Endothelial cell of umbilical vein (primary cell): ENCODE measurements at regions not wholly inside any gene's neighbourhood (a gene's known extent, or its start where the extent isn't known, plus 50 kb on each side); places are given as distances from the start of the nearest gene placed in this dataset.
A peak's percentile ranks its signal among the peaks of the same experiment; 100 is the strongest.

ENCODE experiments used
- BruUV-seq: library from RNA; stranded (reverse); fragments of 400-500 nt; replicated peaks from 2 replicates; lab custom pipeline; 2021; lab: Mats Ljungman, UMichigan
- CTCF ChIA-PET: fragments of 300-600, 350-600 bp; sonication (Branson Sonifier 250); formaldehyde crosslinking; loops from one replicate; lab custom pipeline; 2021; ENCODE audit warnings: antibody characterized with exemption, inconsistent platforms; lab: Charles Lee
- POLR2A ChIA-PET: fragments of 300-600, 350-600 bp; sonication (Branson Sonifier 250); formaldehyde crosslinking; loops from one replicate; lab custom pipeline; 2021; ENCODE audit warnings: antibody characterized with exemption, inconsistent platforms; lab: Charles Lee
- DNase-seq: peaks from one replicate; pipeline ENCODE4 v3.0.0-alpha.2; 2011; ENCODE audit warnings: low read depth, low spot score
- FAIRE-seq: peaks from 2 replicates; lab custom pipeline; 2011; peaks lifted over from hg19 to GRCh38; lab: Jason Lieb, UNC
- H2AFZ ChIP-seq: 2 replicates; pipeline ENCODE4 v1.6.0; 2012; ENCODE audit warnings: low read depth, low read length, control low read depth, inconsistent platforms
- H3K27ac ChIP-seq: 2 replicates; pipeline ENCODE4 v1.5.1; 2011; ENCODE audit warnings: low read depth, mild to moderate bottlenecking, control low read depth, low read length, moderate library complexity; ENCODE audit not compliant: insufficient read depth
- H3K27me3 ChIP-seq, 2 experiments: 2 replicates each; pipeline versions ENCODE4 v1.6.0 to v1.6.1; 2011; ENCODE audit warnings: low read length in 2 of 2, mixed read lengths in 1 of 2; ENCODE audit not compliant: control insufficient read depth in 2 of 2, insufficient read depth in 2 of 2
- H3K36me3 ChIP-seq, 2 experiments: 2 replicates in 1 of 2; 3 replicates in 1 of 2; pipeline ENCODE4 v1.5.1; 2011; ENCODE audit warnings: low read length in 2 of 2, mild to moderate bottlenecking in 1 of 2, moderate library complexity in 1 of 2; ENCODE audit not compliant: control insufficient read depth in 2 of 2, insufficient read depth in 2 of 2; ENCODE audit errors: extremely low read depth in 1 of 2
- H3K4me1 ChIP-seq: 3 replicates; pipeline ENCODE4 v1.5.1; 2011; ENCODE audit warnings: mild to moderate bottlenecking, low read length; ENCODE audit not compliant: control insufficient read depth, insufficient read depth; ENCODE audit errors: extremely low read depth
- H3K4me2 ChIP-seq: 2 replicates; pipeline ENCODE4 v1.6.1; 2011; ENCODE audit warnings: low read length, control low read depth, mixed read lengths; ENCODE audit not compliant: insufficient read depth
- H3K4me3 ChIP-seq, 3 experiments: fragments of 200-600 bp in 1 of 3; sonication (generic), shearing (Covaris generic) in 1 of 3; replicated peaks in 1 of 3; 2 replicates each; pipeline ENCODE4 v1.5.1; 2011 to 2016; ENCODE audit warnings: control low read depth in 3 of 3, low read length in 3 of 3, mild to moderate bottlenecking in 2 of 3, inconsistent platforms in 1 of 3, low read depth in 1 of 3, moderate library complexity in 1 of 3; ENCODE audit not compliant: insufficient read depth in 1 of 3
- H3K79me2 ChIP-seq: 2 replicates; pipeline ENCODE4 v1.6.0; 2012; ENCODE audit warnings: low read length, inconsistent platforms; ENCODE audit not compliant: control insufficient read depth, insufficient read depth
- H3K9ac ChIP-seq: replicated peaks from 2 replicates; pipeline ENCODE3; 2011; ENCODE audit warnings: low read length, control low read depth; ENCODE audit not compliant: insufficient read depth; ENCODE audit errors: extremely low read depth
- H3K9me1 ChIP-seq: replicated peaks from 3 replicates; pipeline ENCODE4 v1.6.0; 2011; ENCODE audit warnings: mild to moderate bottlenecking, low read length; ENCODE audit not compliant: control insufficient read depth, insufficient read depth; ENCODE audit errors: extremely low read depth
- H3K9me3 ChIP-seq: replicated peaks from 2 replicates; pipeline ENCODE4 v1.5.1; 2012; ENCODE audit warnings: low read length, inconsistent platforms; ENCODE audit not compliant: control insufficient read depth, insufficient read depth
- H4K20me1 ChIP-seq: replicated peaks from 2 replicates; pipeline ENCODE3; 2011; ENCODE audit warnings: mild to moderate bottlenecking, low read length; ENCODE audit not compliant: control insufficient read depth, insufficient read depth; ENCODE audit errors: extremely low read depth
- CTCF ChIP-seq, 2 donors: IDR thresholded peaks; 1 replicate in 1 of 2; 2 replicates in 1 of 2; pipeline ENCODE4 v1.5.1; 2011; ENCODE audit warnings: low read length in 2 of 2, mild to moderate bottlenecking in 2 of 2, moderate library complexity in 2 of 2, control low read depth in 1 of 2, inconsistent platforms in 1 of 2, low read depth in 1 of 2; ENCODE audit not compliant: insufficient read depth in 1 of 2; ENCODE audit errors: extremely low read depth in 1 of 2
- EZH2 ChIP-seq: IDR thresholded peaks from 2 replicates; pipeline ENCODE4 v1.6.1; 2012; ENCODE audit warnings: borderline replicate concordance, low read depth, mild to moderate bottlenecking, moderate library complexity, low read length, inconsistent platforms; ENCODE audit not compliant: severe bottlenecking
- FOS ChIP-seq: IDR thresholded peaks from 2 replicates; pipeline ENCODE4 v1.6.1; 2011; ENCODE audit warnings: mild to moderate bottlenecking, low read length, moderate library complexity, borderline replicate concordance; ENCODE audit not compliant: insufficient read depth
- GATA2 ChIP-seq: IDR thresholded peaks from 2 replicates; pipeline ENCODE4 v1.7.0; 2011; ENCODE audit warnings: low read depth, mild to moderate bottlenecking, moderate library complexity, mixed read lengths, low read length; ENCODE audit not compliant: insufficient read length, insufficient read depth
- JUN ChIP-seq: IDR thresholded peaks from 2 replicates; pipeline ENCODE4 v1.6.1; 2011; ENCODE audit warnings: borderline replicate concordance, low read depth; ENCODE audit not compliant: insufficient read length, insufficient read depth
- MAX ChIP-seq: IDR thresholded peaks from 2 replicates; pipeline ENCODE4 v1.6.1; 2011; ENCODE audit not compliant: insufficient read depth, insufficient read length
- MYC ChIP-seq: IDR thresholded peaks from one replicate; pipeline ENCODE4 v1.6.1; 2011; ENCODE audit warnings: mild to moderate bottlenecking, low read depth, low read length
- POLR2A ChIP-seq: IDR thresholded peaks from 2 replicates; pipeline ENCODE4 v1.6.1; 2012; ENCODE audit warnings: low read depth, mild to moderate bottlenecking, control low read depth, low read length
- POLR2AphosphoS5 ChIP-seq: IDR thresholded peaks from 2 replicates; pipeline ENCODE4 v1.6.1; 2012; ENCODE audit warnings: low read depth, mild to moderate bottlenecking, control low read depth, low read length, moderate library complexity; ENCODE audit not compliant: insufficient read depth
- dilution Hi-C: fragments of 300-500 bp; cut with MboI; formaldehyde crosslinking; loops from one replicate; pipeline ENCODE4 v1.15.0; 2019; ENCODE audit warnings: low sequenced_read_pairs; ENCODE audit not compliant: extremely low pct_ligation_motif_present
- intact Hi-C: fragments of 100-400 bp; cut with micrococcal nuclease; formaldehyde crosslinking; loops from one replicate; pipeline ENCODE4 v1.10.0; 2022

- Histone ChIP-seq H3K27ac (no peak overlapping the region), H3K4me1 (peaks cover 23% of the 10 kb centered on the region), H3K4me2 (no peak overlapping the region), H4K20me1 (no peaks in the 10 kb centered on the region), H3K9ac (no peak overlapping the region), H3K4me3 (no peak overlapping the region), H3K79me2 (no peaks in the 10 kb centered on the region), H2AFZ (peak overlapping the region; percentile 23), H3K9me1 (no peaks in the 10 kb centered on the region), H3K9me3 (no peaks in the 10 kb centered on the region), H3K27me3 (no peaks in the 10 kb centered on the region), H3K36me3 (no peaks in the 10 kb centered on the region)
- BruUV-seq: no TSS peak
- no peak for DNase-seq
- ChIA-PET CTCF (interaction anchor here (1.2 to 7.2 kb wide), 5 partner anchors 12 to 443 kb away, joined by 4 to 97 read pairs (median 5); no protein-coding TSS in a partner anchor), POLR2A (no interaction called here)
- intact Hi-C loops (no loop called here), dilution Hi-C loops (loop anchor here (25.0 kb wide), 1 partner anchor 445 kb away; no protein-coding TSS in a partner anchor)
- FAIRE-seq: no peak
- TF ChIP-seq GATA2: no peak
- no peak for TF ChIP-seq MAX
- TF ChIP-seq CTCF (IDR thresholded peaks at IDR 0.05; ENCODE audit: extremely low read depth in 1 of 2, insufficient read depth in 1 of 2, low read depth in 1 of 2, low read length in 2 of 2): no peak
- TF ChIP-seq FOS: no peak
- no peak for TF ChIP-seq POLR2A
- TF ChIP-seq EZH2: no peak
- TF ChIP-seq POLR2AphosphoS5: no peak
- TF ChIP-seq MYC: no peak
- no peak for TF ChIP-seq JUN
Measured at GRCh38 chr2:37857575-37858399, 67.3 kb upstream of the RMDN2 start.
